CD4-positive, alpha-beta T cell treated with Interleukin-4 for 1 hour (primary cell): ENCODE measurements at regions not wholly inside any gene's neighbourhood (a gene's known extent, or its start where the extent isn't known, plus 50 kb on each side); places are given as distances from the start of the nearest gene placed in this dataset.

Experiments used
- DNase-seq, 2 donors: peaks; one replicate each; pipeline ENCODE4 v3.0.0-alpha.2; 2020 to 2022

GRCh38 chr18:22628795-22629510 lies 211.2 kb upstream of the CTAGE1 start:
- no peak for DNase-seq

DNA sequence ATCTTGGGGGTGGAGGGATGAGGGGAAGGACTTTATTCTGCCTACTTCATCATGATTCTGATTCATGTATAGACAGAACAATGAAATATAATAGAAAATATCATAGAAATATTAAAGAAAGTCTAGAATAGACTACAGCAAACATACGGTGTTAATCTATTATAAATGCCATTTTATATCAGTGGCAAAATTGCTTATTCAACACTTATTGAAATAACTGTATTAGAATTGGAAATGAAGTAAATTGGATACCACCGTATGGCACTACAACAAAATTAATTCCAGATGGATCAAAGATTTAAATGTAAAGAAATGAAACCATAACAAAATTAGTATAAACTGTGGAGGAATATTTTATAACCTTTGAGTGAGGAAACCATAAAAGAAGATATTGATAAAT lies 213.3 kb upstream of the CTAGE1 start:
- no peak for DNase-seq

- DNase-seq: no peak
These were observed 214.5 kb upstream of the CTAGE1 start for GRCh38 chr18:22632191-22632590.

- no peak for DNase-seq
These were observed 216.7 kb upstream of the CTAGE1 start for GRCh38 chr18:22634464-22634863.

DNA sequence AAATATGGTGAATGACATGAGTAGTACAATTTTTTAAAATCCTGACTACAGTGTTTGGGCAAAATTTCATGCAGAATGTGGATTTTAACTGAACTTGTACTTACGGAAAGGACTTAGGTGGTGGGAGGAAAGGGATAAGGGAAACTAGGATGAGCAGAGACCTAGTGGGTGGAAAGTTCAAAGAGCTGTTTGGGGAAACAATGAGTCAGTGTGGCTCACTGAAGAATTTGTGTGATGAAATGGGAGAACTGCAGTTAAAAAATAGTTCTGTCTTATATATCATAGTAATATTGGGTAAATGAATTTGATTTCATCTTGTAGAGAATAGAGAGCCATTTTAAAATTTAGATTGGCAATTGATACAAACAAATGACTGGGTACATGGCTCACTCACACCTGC lies 220.1 kb upstream of the CTAGE1 start:
- no peak for DNase-seq

GRCh38 chr18:22639026-22639463 lies 221.3 kb upstream of the CTAGE1 start:
- DNase-seq: no peak

- no peak for DNase-seq
These were observed 221.8 kb upstream of the CTAGE1 start for GRCh38 chr18:22639561-22639960.

DNA sequence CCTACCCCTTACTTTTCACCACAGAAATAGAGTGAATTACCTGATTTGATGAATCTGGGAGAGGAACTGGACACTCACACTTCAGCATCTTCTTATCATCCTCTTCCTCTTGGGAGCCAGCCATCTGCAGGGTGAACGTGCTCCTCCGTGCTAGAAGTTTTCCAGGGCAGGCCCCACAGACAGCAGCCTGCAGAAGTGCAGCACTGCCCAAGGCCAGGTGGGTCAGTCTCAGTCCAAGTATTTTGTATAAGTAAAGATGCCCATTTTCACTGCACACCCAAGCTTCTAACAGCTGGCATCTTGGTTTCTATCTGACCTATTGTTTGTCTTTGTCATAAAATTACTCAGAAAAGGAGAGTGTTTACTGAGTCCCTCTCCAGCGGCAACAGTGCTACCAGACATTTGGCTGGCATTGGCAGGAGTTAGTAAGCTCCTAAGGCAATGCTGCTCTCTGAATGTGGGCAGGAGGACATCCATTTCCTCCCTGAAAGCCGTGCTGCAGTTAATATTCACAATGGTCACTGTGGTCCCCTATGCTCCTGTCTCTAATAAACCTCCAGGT lies 222.6 kb upstream of the CTAGE1 start:
- no peak for DNase-seq

GRCh38 chr18:22641958-22642357 lies 224.2 kb upstream of the CTAGE1 start:
- no peak for DNase-seq

DNA sequence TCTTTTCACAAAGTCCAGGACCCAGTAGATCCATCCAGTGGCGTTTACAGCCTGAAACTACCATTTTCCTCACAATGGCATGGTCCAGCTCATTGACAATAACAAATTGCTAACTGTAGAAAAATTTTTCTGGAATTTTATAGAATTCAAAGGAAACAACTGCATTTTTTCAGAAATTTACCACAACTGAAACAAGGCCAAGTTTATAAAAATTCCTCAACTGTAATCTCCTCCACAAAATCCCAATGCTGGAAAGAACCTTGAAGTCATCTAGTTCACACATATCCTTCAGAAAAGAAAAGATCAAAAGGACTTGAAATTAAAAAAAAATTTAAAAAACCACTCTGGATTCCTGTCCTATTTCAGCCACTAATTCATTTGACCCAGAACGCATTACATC lies 226.0 kb upstream of the CTAGE1 start:
- no peak for DNase-seq

DNA sequence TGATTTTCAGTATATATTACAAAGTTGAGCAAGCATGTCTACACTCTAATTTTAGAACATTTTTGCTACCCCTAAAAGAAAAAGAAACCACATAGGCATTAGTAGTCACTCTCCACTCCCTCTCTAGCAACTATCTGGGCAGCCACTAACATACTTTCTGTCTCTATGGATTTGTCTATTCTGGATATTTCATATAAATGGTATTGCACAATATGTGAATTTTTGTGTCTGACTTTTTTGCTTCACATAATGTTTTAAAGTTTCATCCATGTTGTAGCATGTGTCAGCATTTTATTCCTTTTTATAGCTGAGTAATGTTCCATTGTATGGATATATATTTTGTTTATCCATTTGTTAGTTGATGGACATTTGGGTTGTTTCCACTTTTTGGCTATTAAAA lies 232.5 kb upstream of the CTAGE1 start:
- DNase-seq: no peak

GRCh38 chr18:22657619-22658018 lies 239.9 kb upstream of the CTAGE1 start:
- no peak for DNase-seq

DNA sequence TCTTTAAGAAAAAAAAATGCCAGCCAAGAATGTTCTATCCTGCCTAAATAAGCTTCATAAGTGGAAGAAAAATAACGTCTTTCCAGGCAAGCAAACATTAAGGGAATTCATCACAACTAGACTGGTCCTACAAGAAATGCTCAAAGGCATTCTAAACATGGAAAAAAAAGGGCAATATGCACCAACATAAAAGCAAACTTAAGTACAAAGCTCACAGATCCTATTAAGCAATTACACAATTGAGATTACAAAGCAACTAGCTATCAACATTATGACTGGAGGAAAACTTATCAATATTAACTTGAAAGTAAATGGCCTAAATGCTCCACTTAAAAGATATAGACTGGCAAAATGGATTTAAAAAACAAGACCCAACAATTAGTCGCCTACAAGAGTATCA lies 240.6 kb upstream of the CTAGE1 start:
- no peak for DNase-seq

GRCh38 chr18:22663378-22663777 lies 245.7 kb upstream of the CTAGE1 start:
- DNase-seq: no peak

- no peak for DNase-seq
These were observed 248.8 kb upstream of the CTAGE1 start for GRCh38 chr18:22666411-22666940.

DNA sequence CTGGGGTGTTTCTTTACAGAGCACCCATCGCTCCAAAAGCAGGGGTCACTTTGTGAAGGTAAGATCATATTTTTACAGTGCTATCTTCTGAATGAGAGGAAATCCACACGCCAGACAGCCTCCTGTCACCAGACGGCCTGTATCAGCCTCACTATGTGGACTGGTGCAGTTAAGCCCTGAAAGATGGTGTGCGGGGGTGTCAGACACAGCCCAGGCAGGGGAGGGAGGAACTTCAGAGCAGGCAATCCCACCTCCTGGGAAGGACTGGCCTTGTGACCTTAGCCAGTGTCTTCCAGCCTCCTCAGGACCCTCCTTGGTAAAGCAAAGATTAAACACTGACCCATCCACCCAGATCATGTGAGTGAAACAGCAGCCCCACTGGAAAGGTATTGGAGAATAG lies 249.4 kb upstream of the CTAGE1 start:
- no peak for DNase-seq

GRCh38 chr18:22667616-22668422 lies 250.1 kb upstream of the CTAGE1 start:
- DNase-seq: no peak

DNA sequence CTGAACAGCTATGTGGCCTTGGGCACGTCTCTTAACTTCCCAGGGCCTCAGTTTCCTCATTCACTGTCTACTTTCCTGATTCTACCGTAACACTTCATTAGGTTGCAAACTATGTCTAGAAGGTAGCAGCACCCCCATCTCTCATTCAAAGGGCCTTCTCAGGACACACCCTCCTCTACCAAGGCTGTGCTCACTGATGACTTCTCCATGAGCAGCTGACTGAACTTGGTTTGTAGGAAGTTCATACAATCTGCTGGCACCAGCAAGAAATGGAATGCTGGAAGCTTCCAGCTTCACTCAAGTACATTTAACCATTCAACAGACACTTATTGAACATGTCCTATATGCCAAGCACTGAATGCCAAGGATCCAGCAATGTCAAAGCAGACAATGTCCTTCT lies 250.8 kb upstream of the CTAGE1 start:
- DNase-seq: no peak

- no peak for DNase-seq
These were observed 253.2 kb upstream of the CTAGE1 start for GRCh38 chr18:22670914-22671313.

- DNase-seq: no peak
These were observed 255.6 kb upstream of the CTAGE1 start for GRCh38 chr18:22673182-22673862.

- no peak for DNase-seq
These were observed 256.6 kb upstream of the CTAGE1 start for GRCh38 chr18:22674272-22674671.

GRCh38 chr18:22675006-22675405 lies 257.3 kb upstream of the CTAGE1 start:
- no peak for DNase-seq

GRCh38 chr18:22676423-22676822 lies 256.7 kb upstream of the RBBP8 start:
- no peak for DNase-seq
